ENCODE measurements at regions not wholly inside any gene's neighbourhood (a gene's known extent, or its start where the extent isn't known, plus 50 kb on each side); places are given as distances from the start of the nearest gene placed in this dataset.

- no peak for TF ChIP-seq CTCF (IDR thresholded peaks at IDR 0.05)
- no peak for DNase-seq (ENCODE audit: low spot score)
- ATAC-seq (ENCODE audit: low FRiP score): no peak
These were observed 1101.7 kb upstream of the GHITM start for GRCh38 chr10:83037653-83038052.

GRCh38 chr10:83038631-83039030, 1100.7 kb upstream of the GHITM start:
- TF ChIP-seq CTCF (IDR thresholded peaks at IDR 0.05): no peak
- no peak for ATAC-seq (ENCODE audit: low FRiP score)
- DNase-seq (ENCODE audit: low spot score): no peak

- ATAC-seq (ENCODE audit: low FRiP score) (no peak), DNase-seq (ENCODE audit: low spot score) (no peak)
- no peak for TF ChIP-seq CTCF (IDR thresholded peaks at IDR 0.05)
These were observed 1093.6 kb upstream of the GHITM start for GRCh38 chr10:83045731-83046130.

GRCh38 chr10:83050815-83051214, 1088.5 kb upstream of the GHITM start:
- TF ChIP-seq CTCF (IDR thresholded peaks at IDR 0.05): no peak
- ATAC-seq (ENCODE audit: low FRiP score): no peak

GRCh38 chr10:83062871-83063270, 1076.4 kb upstream of the GHITM start:
- TF ChIP-seq CTCF (IDR thresholded peaks at IDR 0.05): no peak
- no peak for DNase-seq (ENCODE audit: low spot score)
- no peak for ATAC-seq (ENCODE audit: low FRiP score)

More at GRCh38 chr10:83050815-83051214, 1088.5 kb upstream of the GHITM start:
- DNase-seq (ENCODE audit: low spot score): no peak

- ATAC-seq (ENCODE audit: low FRiP score): no peak
- DNase-seq (ENCODE audit: low spot score): no peak
These were observed 1065.8 kb upstream of the GHITM start for GRCh38 chr10:83073472-83073871.

More at GRCh38 chr10:83073472-83073871, 1065.8 kb upstream of the GHITM start:
- no peak for TF ChIP-seq CTCF (IDR thresholded peaks at IDR 0.05)
